Mammary epithelial cell (primary cell): ENCODE measurements at regions not wholly inside any gene's neighbourhood (a gene's known extent, or its start where the extent isn't known, plus 50 kb on each side); places are given as distances from the start of the nearest gene placed in this dataset.

ENCODE experiments used
- EZH2 ChIP-seq: IDR thresholded peaks from 2 replicates; pipeline ENCODE4 v1.6.1; 2012; ENCODE audit warnings: low read length, inconsistent platforms, borderline replicate concordance
- TF ChIP-seq, protein P1 (sequence below), 2 donors: IDR thresholded peaks in 1 of 2; conservative IDR thresholded peaks in 1 of 2; 2 replicates each; pipeline ENCODE4 v1.5.1; 2011 to 2012; ENCODE audit warnings: inconsistent platforms in 2 of 2, low read length in 2 of 2, mild to moderate bottlenecking in 2 of 2, control low read depth in 1 of 2, low read depth in 1 of 2; ENCODE audit not compliant: insufficient read depth in 1 of 2; ENCODE audit errors: extremely low read depth in 1 of 2

DNA sequence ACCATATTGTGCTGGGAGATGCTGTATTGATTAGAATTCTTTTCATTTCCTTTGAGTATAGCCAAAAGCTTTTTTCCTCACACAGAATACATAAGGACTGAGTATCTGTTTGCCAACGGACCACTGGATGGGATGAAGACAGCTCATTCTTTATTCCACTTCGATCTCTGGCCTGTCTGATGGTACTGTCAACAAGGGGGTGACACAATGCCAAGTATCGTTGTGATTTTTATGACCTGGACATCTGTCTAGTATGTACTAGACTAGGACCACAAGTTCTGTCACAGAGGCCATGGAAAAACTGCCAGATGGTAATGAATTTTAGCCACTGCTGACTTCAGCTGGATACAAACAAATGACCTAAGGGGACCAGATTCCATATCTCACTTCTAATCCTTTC lies 502.7 kb downstream of the SOX5 start:
- TF ChIP-seq, protein P1, sequence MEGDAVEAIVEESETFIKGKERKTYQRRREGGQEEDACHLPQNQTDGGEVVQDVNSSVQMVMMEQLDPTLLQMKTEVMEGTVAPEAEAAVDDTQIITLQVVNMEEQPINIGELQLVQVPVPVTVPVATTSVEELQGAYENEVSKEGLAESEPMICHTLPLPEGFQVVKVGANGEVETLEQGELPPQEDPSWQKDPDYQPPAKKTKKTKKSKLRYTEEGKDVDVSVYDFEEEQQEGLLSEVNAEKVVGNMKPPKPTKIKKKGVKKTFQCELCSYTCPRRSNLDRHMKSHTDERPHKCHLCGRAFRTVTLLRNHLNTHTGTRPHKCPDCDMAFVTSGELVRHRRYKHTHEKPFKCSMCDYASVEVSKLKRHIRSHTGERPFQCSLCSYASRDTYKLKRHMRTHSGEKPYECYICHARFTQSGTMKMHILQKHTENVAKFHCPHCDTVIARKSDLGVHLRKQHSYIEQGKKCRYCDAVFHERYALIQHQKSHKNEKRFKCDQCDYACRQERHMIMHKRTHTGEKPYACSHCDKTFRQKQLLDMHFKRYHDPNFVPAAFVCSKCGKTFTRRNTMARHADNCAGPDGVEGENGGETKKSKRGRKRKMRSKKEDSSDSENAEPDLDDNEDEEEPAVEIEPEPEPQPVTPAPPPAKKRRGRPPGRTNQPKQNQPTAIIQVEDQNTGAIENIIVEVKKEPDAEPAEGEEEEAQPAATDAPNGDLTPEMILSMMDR (conservative IDR thresholded peaks at IDR 0.05 in 1 of 2, IDR thresholded peaks at IDR 0.05 in 1 of 2; ENCODE audit: extremely low read depth in 1 of 2, insufficient read depth in 1 of 2, low read depth in 1 of 2, low read length in 2 of 2), result no peak
- TF ChIP-seq EZH2, result no peak
